Activated CD4-positive, alpha-beta T cell treated with anti-CD3 and anti-CD28 coated beads, Interleukin-2, amount 10 ng/mL, durations not matched to agents 7 days and 5 days (primary cell): ENCODE measurements at regions not wholly inside any gene's neighbourhood (a gene's known extent, or its start where the extent isn't known, plus 50 kb on each side); places are given as distances from the start of the nearest gene placed in this dataset.
A peak's percentile ranks its signal among the peaks of the same experiment; 100 is the strongest.

Source experiments
- CTCF ChIA-PET: fragments of 350-600 bp; sonication (Branson Sonifier 250); formaldehyde crosslinking; loops from one replicate; lab custom pipeline; 2021; ENCODE audit warnings: antibody characterized with exemption; lab: Charles Lee
- POLR2A ChIA-PET: fragments of 350-600 bp; sonication (Branson Sonifier 250); formaldehyde crosslinking; loops from one replicate; lab custom pipeline; 2021; ENCODE audit warnings: antibody characterized with exemption; lab: Charles Lee
- DNase-seq: peaks from one replicate; pipeline ENCODE4 v3.0.0-alpha.2; 2020
- H3K27ac Mint-ChIP-seq: one replicate; pipeline ENCODE4 v1.8.0; 2021; ENCODE audit warnings: mild to moderate bottlenecking, moderate library complexity, mixed read lengths
- H3K27me3 Mint-ChIP-seq: one replicate; pipeline ENCODE4 v1.8.0; 2021; ENCODE audit warnings: mixed read lengths
- H3K36me3 Mint-ChIP-seq: one replicate; pipeline ENCODE4 v1.8.0; 2021; ENCODE audit warnings: low read depth, mixed read lengths
- H3K4me1 Mint-ChIP-seq: one replicate; pipeline ENCODE4 v1.8.0; 2021; ENCODE audit warnings: mixed read lengths
- H3K4me3 Mint-ChIP-seq: one replicate; pipeline ENCODE4 v1.8.0; 2021; ENCODE audit warnings: mild to moderate bottlenecking, moderate library complexity, mixed read lengths
- H3K9me3 Mint-ChIP-seq: one replicate; pipeline ENCODE4 v1.8.0; 2021; ENCODE audit warnings: mixed read lengths

DNA sequence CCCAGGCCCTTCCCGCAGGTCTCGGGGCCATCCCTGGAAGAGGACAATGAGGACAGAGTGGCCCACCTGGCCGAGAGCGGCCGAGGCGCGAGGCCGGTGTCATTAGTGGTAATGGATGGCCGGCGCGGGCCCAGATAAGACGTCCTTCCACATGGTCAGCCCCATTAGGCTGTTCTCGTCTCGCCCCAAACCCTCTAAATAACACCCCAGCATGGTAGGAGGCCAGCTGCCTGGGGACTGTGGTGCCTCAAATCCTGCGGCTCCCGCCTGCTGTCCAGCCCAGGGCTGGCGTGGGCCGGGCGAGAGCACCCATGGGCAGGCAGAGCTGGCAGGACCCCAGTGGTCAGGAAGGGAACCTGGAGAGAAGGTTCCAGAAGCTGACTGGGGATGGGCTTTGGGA lies 121.7 kb downstream of the FAM53A start:
- POLR2A ChIA-PET, result no interaction called here
- Mint-ChIP-seq H3K9me3 (no peaks in the 10 kb centered on the region), H3K36me3 (no peaks in the 10 kb centered on the region), H3K4me1 (peaks cover 3% of the 10 kb centered on the region), H3K4me3 (no peak overlapping the region), H3K27ac (no peak overlapping the region), H3K27me3 (no peaks in the 10 kb centered on the region)
- CTCF ChIA-PET, result no interaction called here
- DNase-seq, result no peak

DNA sequence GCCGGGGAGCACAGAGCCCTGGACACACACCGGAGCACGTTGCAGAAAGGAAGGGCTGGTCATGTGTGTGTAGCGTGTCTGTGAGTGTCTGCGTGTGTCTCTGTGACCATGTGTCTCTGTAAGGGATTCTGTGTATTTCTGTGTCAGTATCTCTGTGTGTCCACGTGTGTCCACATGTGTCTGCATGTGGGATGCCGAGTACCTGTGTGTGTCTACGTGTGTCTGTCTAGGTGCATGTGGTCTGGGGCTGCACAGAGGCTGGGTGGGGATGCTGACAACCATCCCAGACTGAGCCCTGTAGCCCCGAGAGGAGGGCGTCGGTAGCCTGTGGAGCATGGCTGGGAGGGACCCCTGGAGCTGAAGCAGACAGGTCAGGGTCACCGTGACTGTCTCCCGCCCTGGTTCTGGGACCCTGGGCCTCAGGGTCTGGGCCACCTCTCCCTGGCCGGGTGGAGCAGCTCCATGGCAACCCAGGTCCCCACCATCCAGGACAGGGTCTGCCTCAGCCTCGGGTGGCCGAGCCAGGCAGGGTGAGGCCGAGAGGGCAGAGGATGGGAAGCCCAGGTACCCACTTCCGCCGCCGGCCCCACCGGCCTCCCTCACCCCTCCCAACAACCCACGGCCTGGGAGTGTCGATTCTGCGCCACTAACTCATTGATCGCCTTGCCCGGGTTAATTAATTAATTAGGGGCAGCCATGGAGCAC lies 122.7 kb downstream of the FAM53A start:
- Mint-ChIP-seq H3K27me3 (peaks cover 6% of the 10 kb centered on the region), H3K4me3 (no peak overlapping the region), H3K36me3 (no peaks in the 10 kb centered on the region), H3K9me3 (no peaks in the 10 kb centered on the region), H3K4me1 (peaks cover 3% of the 10 kb centered on the region), H3K27ac (peak overlapping the region; percentile 41)
- ChIA-PET CTCF (no interaction called here), POLR2A (no interaction called here)
- no peak for DNase-seq

DNA sequence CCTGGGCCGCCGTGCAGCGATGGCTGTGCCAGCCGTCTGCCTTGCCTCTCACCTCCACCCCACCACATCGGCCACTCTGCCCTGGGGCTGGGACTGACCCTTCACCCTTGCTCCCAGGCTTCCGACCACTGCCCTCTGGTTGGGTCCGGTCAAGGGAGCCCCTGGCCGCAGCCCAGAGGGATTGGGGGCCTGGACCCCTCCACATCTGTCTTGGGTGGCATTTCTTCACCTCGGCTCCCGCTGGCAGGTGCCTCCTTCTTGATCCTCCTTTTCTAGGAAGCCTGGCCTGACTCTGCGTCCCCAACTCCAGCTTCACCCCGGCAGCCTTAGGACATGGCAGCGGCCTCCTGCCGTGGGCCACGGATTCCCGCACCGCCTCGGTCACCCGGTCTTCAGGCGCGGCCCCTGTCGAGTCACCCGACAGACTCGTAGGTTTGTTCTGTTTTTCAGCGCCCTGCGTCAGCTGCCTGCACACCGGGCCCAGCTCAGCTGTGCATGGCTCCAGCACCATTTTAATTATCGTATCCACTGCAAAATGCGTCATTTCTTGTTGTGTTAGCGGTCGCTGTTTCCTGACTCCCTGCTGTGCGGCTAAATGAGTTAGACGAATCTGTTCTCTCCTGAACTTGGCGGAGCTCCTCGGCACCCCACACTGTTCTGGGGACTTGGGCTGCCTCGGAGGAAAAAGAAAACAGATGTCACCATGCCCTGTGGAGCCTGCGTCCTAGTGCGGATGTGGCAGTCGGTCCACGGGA lies 124.0 kb downstream of the FAM53A start:
- Mint-ChIP-seq H3K36me3 (no peaks in the 10 kb centered on the region), H3K27ac (no peak overlapping the region), H3K27me3 (peaks cover 6% of the 10 kb centered on the region), H3K4me3 (no peak overlapping the region), H3K9me3 (no peaks in the 10 kb centered on the region), H3K4me1 (no peaks in the 10 kb centered on the region)
- CTCF ChIA-PET, result no interaction called here
- DNase-seq, result no peak
- POLR2A ChIA-PET, result no interaction called here

DNA sequence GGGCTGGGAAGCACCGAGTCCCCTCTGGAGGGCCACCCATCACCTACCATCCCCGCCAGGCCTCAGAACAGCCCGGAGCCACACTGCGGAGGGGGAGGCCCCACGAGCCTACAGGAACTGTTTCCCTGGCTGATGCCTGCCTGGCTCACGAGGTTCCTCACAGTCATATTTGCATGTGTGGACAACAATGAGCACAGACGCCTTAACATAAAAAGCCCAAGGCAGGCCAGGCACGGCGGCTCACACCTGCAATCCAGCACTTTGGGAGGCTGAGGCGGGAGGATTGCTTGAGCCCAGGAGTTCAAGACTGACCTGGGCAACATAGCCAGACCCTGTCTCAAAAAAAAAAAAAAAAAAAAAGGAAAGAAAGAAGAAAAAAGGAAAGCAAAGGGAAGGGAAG lies 125.9 kb downstream of the FAM53A start:
- H3K27me3 Mint-ChIP-seq, result peaks cover 6% of the 10 kb centered on the region
- no peak overlapping the region for H3K4me3 Mint-ChIP-seq
- no peak for DNase-seq
- no peaks in the 10 kb centered on the region for H3K9me3 Mint-ChIP-seq
- no peaks in the 10 kb centered on the region for H3K36me3 Mint-ChIP-seq
- POLR2A ChIA-PET, result no interaction called here
- H3K4me1 Mint-ChIP-seq, result no peaks in the 10 kb centered on the region
- no peak overlapping the region for H3K27ac Mint-ChIP-seq
- CTCF ChIA-PET, result no interaction called here

DNA sequence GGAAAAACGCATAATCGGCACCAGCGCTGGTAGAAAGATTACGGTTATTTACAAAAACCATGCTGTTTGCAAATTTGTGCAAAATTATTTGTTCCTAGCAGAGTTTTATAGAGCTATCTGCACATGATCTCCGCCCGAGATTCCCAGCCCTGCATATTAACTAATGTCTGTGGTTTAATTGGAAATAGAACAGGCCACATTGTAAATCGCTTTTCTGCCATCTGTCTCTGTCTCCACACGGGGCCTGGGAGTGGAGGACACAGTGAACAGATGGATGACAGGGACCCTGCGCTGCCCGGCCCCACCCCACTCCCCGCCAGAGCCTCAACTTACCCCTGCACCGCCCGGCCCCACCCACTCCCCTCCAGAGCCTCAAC lies 126.9 kb downstream of the FAM53A start:
- peaks cover 6% of the 10 kb centered on the region for H3K27me3 Mint-ChIP-seq
- H3K27ac Mint-ChIP-seq, result no peak overlapping the region
- H3K36me3 Mint-ChIP-seq, result no peaks in the 10 kb centered on the region
- DNase-seq, result no peak
- H3K4me3 Mint-ChIP-seq, result no peak overlapping the region
- CTCF ChIA-PET, result no interaction called here
- H3K9me3 Mint-ChIP-seq, result no peaks in the 10 kb centered on the region
- POLR2A ChIA-PET, result no interaction called here
- no peaks in the 10 kb centered on the region for H3K4me1 Mint-ChIP-seq

DNA sequence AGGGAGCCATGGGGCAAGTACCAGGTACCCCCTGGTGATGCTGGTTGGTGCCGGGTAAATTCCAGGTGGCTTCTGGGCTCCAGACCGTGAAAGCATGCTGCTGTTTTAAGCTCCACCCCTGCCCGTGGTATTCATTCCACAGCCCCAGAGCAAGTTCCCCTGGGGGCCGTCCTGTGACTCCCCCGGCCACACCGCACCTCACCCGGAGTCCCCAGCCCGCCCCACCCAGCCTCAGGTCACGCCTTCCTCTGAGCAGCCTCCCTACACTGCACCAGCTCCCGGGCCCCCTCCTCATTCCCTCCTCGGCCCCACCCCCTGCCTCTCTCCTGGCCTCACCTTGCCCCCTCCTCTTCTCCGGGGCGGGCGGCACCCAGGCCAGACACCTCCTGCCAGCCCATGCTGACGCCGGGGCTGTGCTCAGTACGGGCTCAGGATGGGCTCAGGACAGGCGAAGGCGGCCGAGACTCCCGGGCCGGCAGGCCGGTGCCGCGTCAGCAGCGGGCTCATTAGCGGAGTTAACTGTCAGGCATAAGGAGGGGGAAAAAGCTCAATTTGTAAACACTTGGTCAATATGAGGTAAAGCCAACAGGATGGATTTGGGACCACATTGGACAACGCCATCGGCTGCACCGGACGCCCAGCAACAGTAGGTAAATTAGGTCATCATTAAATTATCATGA lies 127.4 kb downstream of the FAM53A start:
- ChIA-PET POLR2A (no interaction called here), CTCF (no interaction called here)
- no peak overlapping the region for H3K27ac Mint-ChIP-seq
- no peaks in the 10 kb centered on the region for H3K4me1 Mint-ChIP-seq
- H3K27me3 Mint-ChIP-seq, result peaks cover 6% of the 10 kb centered on the region
- DNase-seq, result no peak
- H3K4me3 Mint-ChIP-seq, result no peak overlapping the region
- no peaks in the 10 kb centered on the region for H3K36me3 Mint-ChIP-seq
- no peaks in the 10 kb centered on the region for H3K9me3 Mint-ChIP-seq

DNA sequence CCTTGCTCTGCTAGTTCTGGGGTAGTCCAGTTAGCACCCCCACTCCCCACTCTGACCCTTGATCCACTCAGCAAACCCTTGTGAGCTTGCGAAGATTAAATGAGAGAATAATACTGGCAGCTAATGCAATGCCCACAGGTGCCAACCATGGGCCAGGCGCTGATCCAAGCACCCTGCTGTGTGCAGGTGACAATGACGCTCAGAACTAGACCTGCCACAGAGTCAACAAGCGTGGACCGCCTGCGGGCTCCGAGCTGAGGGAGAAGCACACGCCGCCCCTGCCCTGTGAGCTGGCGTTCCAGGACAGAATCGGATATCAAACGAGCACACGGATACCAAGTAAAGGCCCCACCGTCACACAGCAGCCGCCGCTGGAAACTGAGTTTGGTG lies 129.2 kb downstream of the FAM53A start:
- ChIA-PET POLR2A (no interaction called here), CTCF (no interaction called here)
- Mint-ChIP-seq H3K9me3 (no peaks in the 10 kb centered on the region), H3K27me3 (peaks cover 6% of the 10 kb centered on the region), H3K36me3 (no peaks in the 10 kb centered on the region), H3K27ac (no peak overlapping the region), H3K4me3 (no peak overlapping the region), H3K4me1 (no peaks in the 10 kb centered on the region)
- DNase-seq, result no peak

DNA sequence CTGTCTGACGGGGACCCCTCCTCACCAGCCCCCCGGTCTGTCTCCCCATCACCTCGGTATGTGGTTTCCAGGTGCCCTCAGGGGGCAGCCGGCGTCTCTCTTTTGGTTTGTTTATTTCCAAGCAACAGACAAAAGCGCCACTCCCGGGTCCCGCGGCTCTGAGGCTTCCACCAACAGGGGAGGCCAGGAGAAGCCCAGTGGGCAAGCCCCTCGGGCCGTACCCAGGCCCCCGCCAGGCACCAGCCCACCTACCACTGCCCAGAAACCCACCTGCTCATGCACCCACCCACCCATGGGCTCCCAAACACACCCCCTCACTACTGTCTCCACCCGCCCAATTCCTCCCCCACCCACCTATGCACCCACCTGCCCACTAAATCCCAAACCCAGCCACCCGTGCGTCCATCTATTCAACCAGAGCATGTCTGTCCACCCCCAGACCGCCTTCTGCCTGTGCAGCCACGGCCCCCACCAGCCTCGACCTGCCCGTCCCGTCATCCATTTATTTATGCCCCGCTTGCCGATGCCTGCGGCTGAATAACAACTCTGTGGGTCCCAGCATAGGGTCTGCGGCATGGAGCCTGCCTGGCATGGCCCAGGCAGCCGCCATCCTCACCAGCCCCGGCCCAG lies 129.8 kb downstream of the FAM53A start:
- no peaks in the 10 kb centered on the region for H3K36me3 Mint-ChIP-seq
- H3K27me3 Mint-ChIP-seq, result peaks cover 6% of the 10 kb centered on the region
- no peaks in the 10 kb centered on the region for H3K4me1 Mint-ChIP-seq
- POLR2A ChIA-PET, result no interaction called here
- H3K27ac Mint-ChIP-seq, result no peak overlapping the region
- no peak overlapping the region for H3K4me3 Mint-ChIP-seq
- CTCF ChIA-PET, result no interaction called here
- H3K9me3 Mint-ChIP-seq, result no peaks in the 10 kb centered on the region
- DNase-seq, result no peak

DNA sequence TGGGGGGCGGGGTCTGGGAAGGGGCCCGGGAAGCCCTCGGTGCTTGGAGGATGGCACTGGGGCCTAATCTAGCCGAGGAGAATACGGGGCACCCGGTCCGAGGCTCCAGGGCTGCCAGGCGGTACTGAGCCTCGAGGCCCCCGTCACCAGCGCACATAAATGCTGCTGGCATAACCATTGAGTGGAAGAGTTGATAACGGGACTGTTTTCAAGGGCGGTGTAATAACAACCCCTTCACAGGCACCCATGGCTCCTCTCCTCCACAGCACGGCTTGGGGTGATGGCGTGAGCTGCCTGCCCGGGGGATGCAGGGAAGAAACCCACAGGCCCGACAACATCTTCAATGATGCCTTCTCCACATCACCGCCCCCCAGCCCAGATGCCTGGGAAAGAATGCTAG lies 130.7 kb downstream of the FAM53A start:
- peaks cover 6% of the 10 kb centered on the region for H3K27me3 Mint-ChIP-seq
- CTCF ChIA-PET, result no interaction called here

DNA sequence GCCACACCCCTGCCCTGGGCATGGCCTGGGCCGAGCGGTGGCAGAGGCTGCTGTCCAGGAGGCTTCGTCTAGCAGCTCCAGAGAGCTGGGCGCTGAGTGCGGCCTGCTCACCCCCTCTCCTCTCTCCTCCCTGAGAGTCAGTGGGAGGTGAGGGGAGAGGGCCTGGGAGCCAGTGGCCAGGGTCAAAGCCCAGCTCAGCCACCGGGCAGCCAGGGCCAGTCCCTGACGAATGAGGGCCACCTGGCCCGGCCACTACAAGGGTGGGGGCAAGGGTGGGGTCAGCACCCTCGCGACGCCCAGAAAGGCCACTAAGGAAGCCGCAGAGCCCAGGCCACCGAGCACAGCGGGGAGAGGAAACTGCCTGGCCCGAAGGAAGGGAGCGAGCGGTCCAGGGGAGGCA lies 131.7 kb downstream of the FAM53A start:
- peaks cover 6% of the 10 kb centered on the region for H3K27me3 Mint-ChIP-seq
- ChIA-PET POLR2A (no interaction called here), CTCF (no interaction called here)
- H3K27ac Mint-ChIP-seq, result no peak overlapping the region
- H3K4me1 Mint-ChIP-seq, result no peaks in the 10 kb centered on the region
- no peak overlapping the region for H3K4me3 Mint-ChIP-seq
- DNase-seq, result no peak
- H3K36me3 Mint-ChIP-seq, result no peaks in the 10 kb centered on the region
- H3K9me3 Mint-ChIP-seq, result no peaks in the 10 kb centered on the region

More for the DNA sequence above, 130.7 kb downstream of the FAM53A start:
- Mint-ChIP-seq H3K9me3 (no peaks in the 10 kb centered on the region), H3K4me3 (no peak overlapping the region), H3K4me1 (no peaks in the 10 kb centered on the region), H3K36me3 (no peaks in the 10 kb centered on the region), H3K27ac (no peak overlapping the region)
- DNase-seq, result no peak
- POLR2A ChIA-PET, result no interaction called here

DNA sequence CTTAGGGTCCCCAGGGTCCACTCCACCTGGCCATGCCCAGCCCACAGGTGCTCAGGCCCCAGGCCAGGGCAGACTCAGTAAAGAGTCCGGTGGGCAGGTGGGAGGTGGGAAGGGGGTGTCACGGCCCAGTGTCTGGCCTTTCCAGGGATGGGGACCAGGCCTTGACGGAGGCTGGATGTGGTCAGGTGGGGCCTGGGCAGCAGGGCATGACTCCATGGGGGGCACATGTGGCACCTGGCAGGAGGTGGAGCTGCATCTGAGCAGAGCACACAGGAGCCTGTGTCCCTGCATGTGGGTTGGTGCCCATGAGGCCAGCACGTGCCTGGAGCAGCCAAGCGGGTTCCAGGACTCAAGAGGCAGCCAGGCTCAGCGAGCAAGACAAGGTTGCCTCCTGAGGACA lies 132.9 kb downstream of the FAM53A start:
- DNase-seq, result no peak
- H3K4me1 Mint-ChIP-seq, result peaks cover 2% of the 10 kb centered on the region
- H3K27ac Mint-ChIP-seq, result no peak overlapping the region
- CTCF ChIA-PET, result interaction anchor here (0.8 kb wide), 1 partner anchor 78 kb away, joined by 3 read pairs; no protein-coding TSS in a partner anchor
- POLR2A ChIA-PET, result no interaction called here
- no peaks in the 10 kb centered on the region for H3K9me3 Mint-ChIP-seq
- no peaks in the 10 kb centered on the region for H3K27me3 Mint-ChIP-seq
- H3K36me3 Mint-ChIP-seq, result no peaks in the 10 kb centered on the region
- H3K4me3 Mint-ChIP-seq, result no peak overlapping the region

DNA sequence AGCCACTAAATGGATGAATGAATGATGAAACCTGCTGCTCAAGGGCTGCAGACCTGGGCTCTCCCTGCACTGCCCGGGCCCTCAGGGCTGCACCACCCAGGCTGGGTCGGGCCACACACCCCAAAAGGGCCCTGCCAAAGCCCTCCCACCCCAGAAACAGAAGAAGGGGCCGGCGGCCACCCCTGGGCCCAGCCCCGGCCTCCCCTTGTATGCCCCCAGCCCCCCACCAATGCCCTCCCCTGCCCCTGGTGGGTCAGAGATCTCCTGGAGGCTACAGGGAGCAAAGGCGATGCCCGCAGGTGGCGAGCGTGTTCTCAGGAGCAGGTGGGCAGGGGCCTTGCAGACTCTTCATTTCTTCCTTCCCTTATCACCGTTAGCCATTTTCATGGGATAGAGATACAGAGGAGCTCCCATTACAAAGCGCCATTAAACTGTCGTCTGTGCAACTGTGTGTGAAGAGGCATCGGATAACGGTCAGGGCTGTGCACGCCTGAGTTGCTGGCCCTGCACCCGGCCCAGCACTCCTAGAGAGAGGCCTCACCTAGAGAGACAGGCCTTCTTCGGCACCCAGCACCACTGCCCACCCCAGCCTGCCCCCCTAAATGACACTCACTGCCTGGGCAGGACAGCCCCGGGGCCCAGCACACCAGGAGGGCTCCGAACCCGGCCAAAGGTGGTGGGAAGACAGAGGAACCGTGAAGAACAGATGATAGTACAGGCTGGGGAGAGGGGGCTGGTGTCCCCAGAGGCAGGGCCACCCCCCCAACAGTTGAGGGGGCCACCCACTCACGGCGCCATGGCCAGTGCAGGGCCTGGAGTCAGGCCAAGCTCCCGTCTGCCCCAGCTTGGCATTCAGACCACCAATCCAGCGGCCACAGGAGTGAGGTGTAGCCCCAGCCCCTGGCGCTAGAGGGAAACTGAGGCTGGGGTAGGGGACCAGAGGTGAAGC lies 133.7 kb downstream of the FAM53A start:
- Mint-ChIP-seq H3K9me3 (no peaks in the 10 kb centered on the region), H3K27me3 (no peaks in the 10 kb centered on the region), H3K4me3 (no peak overlapping the region), H3K4me1 (peaks cover 2% of the 10 kb centered on the region), H3K36me3 (no peaks in the 10 kb centered on the region), H3K27ac (no peak overlapping the region)
- DNase-seq, result no peak
- CTCF ChIA-PET, result interaction anchor here (0.8 to 1.2 kb wide), 2 partner anchors 23 to 79 kb away, joined by 3 read pairs; no protein-coding TSS in a partner anchor
- POLR2A ChIA-PET, result no interaction called here
